RWPE1 (cell line): ENCODE measurements at regions not wholly inside any gene's neighbourhood (a gene's known extent, or its start where the extent isn't known, plus 50 kb on each side); places are given as distances from the start of the nearest gene placed in this dataset.

Experiments used
- CTCF ChIA-PET: fragments of 350-600 bp; sonication (Branson Sonifier 250); formaldehyde crosslinking; extraction: SDS; loops from one replicate; lab custom pipeline; 2021; lab: Yijun Ruan, JAX
- POLR2A ChIA-PET: fragments of 400-600 bp; formaldehyde crosslinking; extraction: SDS; loops from one replicate; lab custom pipeline; 2020; ENCODE audit warnings: antibody characterized with exemption; ENCODE audit not compliant: low non-redundant PET; lab: Yijun Ruan, JAX
- DNase-seq: peaks from one replicate; pipeline ENCODE4 v3.0.0; 2012; ENCODE audit warnings: low spot score
- H3K27ac ChIP-seq: fragments of 450-650 bp; 2 replicates; pipeline ENCODE4 v1.5.1; 2017
- CTCF ChIP-seq: fragments of 450-650 bp; conservative IDR thresholded peaks from 2 replicates; pipeline ENCODE4 v1.5.1; 2017; ENCODE audit warnings: low read depth, mild to moderate bottlenecking

- POLR2A ChIA-PET, result no interaction called here
- no peak overlapping the region for H3K27ac ChIP-seq
- no peak for DNase-seq
- CTCF ChIA-PET, result no interaction called here
- no peak for TF ChIP-seq CTCF
Measured at GRCh38 chr11:42049650-42050049, 590.2 kb upstream of the LRRC4C start.

GRCh38 chr11:42054351-42054900 is 595.0 kb upstream of the LRRC4C start:
- CTCF ChIA-PET, result no interaction called here
- TF ChIP-seq CTCF, result no peak
- no peak overlapping the region for H3K27ac ChIP-seq
- DNase-seq, result no peak
- POLR2A ChIA-PET, result no interaction called here

GRCh38 chr11:42055606-42056005 is 596.2 kb upstream of the LRRC4C start:
- no peak for TF ChIP-seq CTCF

GRCh38 chr11:42058794-42059193 is 599.3 kb upstream of the LRRC4C start:
- no peak overlapping the region for H3K27ac ChIP-seq
- no peak for DNase-seq
- ChIA-PET POLR2A (no interaction called here), CTCF (no interaction called here)
- no peak for TF ChIP-seq CTCF

More at GRCh38 chr11:42055606-42056005, 596.2 kb upstream of the LRRC4C start:
- ChIA-PET POLR2A (no interaction called here), CTCF (interaction anchor here (0.5 kb wide), 1 partner anchor 553 kb away, joined by 3 read pairs; no protein-coding TSS in a partner anchor)
- H3K27ac ChIP-seq, result no peak overlapping the region
- no peak for DNase-seq

GRCh38 chr11:42065199-42065598 is 605.7 kb upstream of the LRRC4C start:
- CTCF ChIA-PET, result no interaction called here

GRCh38 chr11:42066113-42066512 is 606.7 kb upstream of the LRRC4C start:
- no peak for DNase-seq
- POLR2A ChIA-PET, result no interaction called here

More at GRCh38 chr11:42065199-42065598, 605.7 kb upstream of the LRRC4C start:
- no peak for DNase-seq
- TF ChIP-seq CTCF, result no peak
- POLR2A ChIA-PET, result no interaction called here
- H3K27ac ChIP-seq, result no peak overlapping the region

More at GRCh38 chr11:42066113-42066512, 606.7 kb upstream of the LRRC4C start:
- no peak for TF ChIP-seq CTCF
- CTCF ChIA-PET, result interaction anchor here (0.6 kb wide), 1 partner anchor 27 kb away, joined by 11 read pairs; no protein-coding TSS in a partner anchor
- H3K27ac ChIP-seq, result no peak overlapping the region
